ENCODE measurements at regions not wholly inside any gene's neighbourhood (a gene's known extent, or its start where the extent isn't known, plus 50 kb on each side); places are given as distances from the start of the nearest gene placed in this dataset.
"Not testable (repeated sequence)": the region's sequence is repeated elsewhere in the genome, so short reads cannot be mapped to it uniquely, and the experiment has no call there.

- DNase-seq: no peak
Measured at GRCh38 chr2:16194931-16195680, 254.8 kb downstream of the MYCN start.

DNA sequence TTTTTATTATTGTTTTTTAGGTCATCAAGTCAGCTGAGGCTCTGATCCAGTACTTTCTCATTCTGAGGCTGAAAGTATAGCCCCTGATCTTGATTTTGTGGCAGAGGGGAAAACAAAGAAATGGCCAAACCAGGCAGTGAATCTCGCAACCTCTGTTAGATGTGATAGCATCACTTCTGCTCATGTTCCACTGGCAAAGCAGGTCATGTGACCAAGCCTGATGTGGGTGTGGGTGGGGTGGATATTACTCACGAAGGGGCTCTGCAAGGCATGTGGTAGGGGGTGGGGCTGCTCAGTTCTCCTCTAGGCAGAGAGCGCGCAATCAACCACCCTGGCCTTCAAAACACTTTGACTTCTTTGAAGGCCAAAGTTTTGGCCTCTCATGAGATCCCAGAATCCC lies 254.2 kb downstream of the MYCN start:
- no peak for DNase-seq

GRCh38 chr2:16194096-16194390 lies 253.7 kb downstream of the MYCN start:
- no peak for DNase-seq

GRCh38 chr2:16192416-16193216 lies 252.3 kb downstream of the MYCN start:
- no peak for DNase-seq

GRCh38 chr2:16191431-16192200 lies 251.3 kb downstream of the MYCN start:
- DNase-seq: no peak

DNA sequence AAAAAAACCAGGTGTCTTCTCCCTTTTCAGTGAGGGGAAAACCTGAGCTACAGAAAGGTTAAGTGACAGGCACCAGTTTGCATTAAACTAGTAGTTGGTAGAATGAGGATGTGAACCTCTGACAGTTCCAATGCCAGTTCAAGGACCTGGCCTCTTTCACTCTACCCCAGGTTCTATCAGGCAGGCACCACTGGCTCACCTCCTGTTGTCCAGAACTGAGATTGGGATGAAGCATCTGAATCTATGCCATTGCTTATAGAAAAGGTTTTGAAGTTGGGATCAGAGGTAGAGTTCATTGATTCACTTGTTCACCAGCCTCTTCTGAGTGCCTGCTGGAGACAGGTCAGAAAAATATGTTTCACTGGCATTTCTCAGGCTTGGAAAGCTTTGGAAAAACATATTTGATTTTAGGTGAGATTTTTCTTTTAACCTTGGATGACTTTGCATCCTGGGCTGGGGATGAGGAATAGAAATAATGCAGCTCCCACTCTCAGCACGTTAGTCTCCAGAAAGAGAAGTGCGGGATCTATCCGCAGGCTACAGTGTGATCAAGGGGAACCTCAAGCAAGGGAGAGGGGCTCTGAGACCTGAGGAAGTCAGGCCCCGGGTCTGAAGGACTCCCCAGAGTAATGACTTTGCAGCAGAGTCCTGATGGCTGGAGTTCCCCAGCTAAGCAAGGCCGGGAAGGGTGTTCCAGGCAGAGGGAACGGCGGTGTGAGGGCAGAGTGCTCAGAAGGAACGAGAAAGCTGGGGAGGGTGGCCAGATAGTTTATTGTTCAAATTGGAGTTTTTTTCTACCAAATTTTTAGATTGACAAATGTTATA lies 250.3 kb downstream of the MYCN start:
- DNase-seq: no peak

DNA sequence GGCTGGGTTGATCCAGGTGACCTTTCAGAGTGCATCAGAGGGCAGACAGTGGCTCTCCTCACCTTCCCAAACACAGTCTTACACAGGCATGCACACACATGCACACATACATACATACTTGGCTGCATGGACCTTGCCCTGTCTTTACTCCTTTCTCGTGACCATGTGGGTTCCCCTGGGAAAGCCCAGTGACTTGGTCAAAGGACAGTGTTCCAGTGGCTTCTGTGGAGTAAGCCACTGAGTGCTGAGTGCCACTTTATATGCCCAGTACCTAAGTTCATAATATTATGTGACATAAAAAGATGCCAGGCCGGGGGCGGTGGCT lies 249.4 kb downstream of the MYCN start:
- no peak for DNase-seq

- DNase-seq: peak; percentile 69
Measured at GRCh38 chr2:16189029-16189835, 248.9 kb downstream of the MYCN start.

DNA sequence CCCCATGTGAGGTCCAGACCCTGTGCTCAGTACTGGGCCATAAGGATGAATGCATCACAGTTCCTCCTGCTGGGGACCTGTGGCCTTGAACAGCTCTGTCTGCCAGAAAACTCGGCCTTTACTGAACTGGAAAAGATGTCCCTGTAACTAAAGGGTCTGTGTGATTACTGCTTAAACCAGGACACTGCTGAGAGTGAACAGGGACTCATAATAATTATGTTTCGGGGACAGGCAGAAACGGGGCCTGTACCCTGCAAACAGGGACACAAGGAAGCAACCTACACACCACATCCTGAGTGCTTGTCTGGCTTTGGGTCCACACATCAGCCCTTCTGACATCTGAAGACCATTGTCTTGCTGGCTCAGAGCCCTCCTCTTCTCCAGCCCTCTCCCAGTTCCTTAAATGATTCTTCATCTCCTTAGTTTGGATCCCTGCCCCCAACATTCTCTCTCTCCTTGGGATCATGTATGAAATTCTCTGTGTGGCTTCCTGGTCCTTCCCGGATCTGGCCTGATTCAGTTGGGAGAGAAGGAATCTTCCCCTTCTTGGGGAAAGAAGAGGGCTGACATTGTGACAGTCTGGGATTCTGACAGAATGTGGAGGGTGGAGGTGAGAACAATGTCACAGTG lies 248.0 kb downstream of the MYCN start:
- no peak for DNase-seq

GRCh38 chr2:16187482-16187817 lies 247.1 kb downstream of the MYCN start:
- no peak for DNase-seq

- DNase-seq: no peak
Measured at GRCh38 chr2:16186661-16187481, 246.5 kb downstream of the MYCN start.

GRCh38 chr2:16185801-16186272 lies 245.5 kb downstream of the MYCN start:
- no peak for DNase-seq

- DNase-seq: no peak
Measured at GRCh38 chr2:16184945-16185660, 244.8 kb downstream of the MYCN start.

- no peak for DNase-seq
Measured at GRCh38 chr2:16184341-16184890, 244.1 kb downstream of the MYCN start.

DNA sequence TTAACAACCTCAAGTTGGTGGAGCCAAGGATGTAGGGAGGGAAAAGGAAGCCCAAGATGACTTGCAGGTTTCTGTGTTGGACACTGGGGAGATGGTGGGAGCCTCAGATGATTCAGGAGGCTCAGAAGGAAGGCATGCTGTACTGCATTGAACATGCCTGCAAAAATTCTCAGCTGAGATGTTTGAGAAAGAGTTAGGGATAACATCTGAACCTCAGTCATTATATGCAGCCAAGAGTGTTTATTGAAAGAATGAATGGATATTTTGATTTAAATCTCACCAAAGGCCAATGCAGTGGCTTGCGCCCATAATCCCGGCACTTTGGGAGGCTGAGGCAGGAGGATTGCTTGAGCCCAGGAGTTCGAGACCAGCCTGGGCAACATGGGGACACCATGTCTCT lies 243.0 kb downstream of the MYCN start:
- DNase-seq: no peak

DNA sequence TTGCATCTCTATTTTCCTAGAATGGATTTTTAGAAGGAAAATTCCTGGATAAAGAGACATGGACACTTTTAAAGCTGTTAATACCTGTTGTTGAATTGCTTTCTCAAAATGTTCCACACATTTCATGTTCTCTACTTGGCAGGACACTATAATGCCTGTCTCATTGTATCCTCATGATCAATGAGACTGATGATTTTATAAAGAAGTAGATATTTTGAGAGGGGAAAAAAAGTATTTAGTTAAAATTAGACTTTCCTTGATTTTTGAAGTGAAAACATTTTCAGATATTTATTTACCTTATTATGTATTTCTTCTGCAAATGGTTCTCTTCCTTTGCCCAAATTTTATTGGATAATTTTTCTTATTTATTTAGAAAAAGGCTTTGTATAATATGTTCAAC lies 242.5 kb downstream of the MYCN start:
- no peak for DNase-seq

DNA sequence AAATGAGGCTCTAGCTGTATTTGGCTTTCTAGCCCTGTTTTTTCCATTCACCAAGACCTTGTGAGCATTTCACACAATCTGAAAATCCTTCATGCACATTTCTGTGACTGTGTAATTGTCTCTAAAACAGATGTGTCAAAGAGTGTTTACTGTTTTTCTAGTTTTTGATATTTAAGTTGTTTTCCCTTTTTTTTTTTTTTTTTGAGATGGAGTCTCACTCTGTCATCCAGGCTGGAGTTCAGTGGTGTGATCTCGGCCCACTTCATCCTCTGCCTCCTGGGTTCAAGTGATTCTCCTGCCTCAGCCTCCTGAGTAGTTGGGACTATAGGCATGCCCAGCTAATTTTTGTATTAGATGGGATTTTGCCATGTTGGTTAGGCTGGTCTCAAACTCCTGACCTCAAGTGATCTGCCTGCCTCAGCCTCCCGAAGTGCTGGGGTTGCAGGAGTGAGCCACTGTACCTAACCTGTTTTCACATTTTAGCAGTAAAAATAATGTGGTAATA lies 242.0 kb downstream of the MYCN start:
- DNase-seq: not testable (repeated sequence)

- DNase-seq: no peak
Measured at GRCh38 chr2:16181741-16182090, 241.4 kb downstream of the MYCN start.

DNA sequence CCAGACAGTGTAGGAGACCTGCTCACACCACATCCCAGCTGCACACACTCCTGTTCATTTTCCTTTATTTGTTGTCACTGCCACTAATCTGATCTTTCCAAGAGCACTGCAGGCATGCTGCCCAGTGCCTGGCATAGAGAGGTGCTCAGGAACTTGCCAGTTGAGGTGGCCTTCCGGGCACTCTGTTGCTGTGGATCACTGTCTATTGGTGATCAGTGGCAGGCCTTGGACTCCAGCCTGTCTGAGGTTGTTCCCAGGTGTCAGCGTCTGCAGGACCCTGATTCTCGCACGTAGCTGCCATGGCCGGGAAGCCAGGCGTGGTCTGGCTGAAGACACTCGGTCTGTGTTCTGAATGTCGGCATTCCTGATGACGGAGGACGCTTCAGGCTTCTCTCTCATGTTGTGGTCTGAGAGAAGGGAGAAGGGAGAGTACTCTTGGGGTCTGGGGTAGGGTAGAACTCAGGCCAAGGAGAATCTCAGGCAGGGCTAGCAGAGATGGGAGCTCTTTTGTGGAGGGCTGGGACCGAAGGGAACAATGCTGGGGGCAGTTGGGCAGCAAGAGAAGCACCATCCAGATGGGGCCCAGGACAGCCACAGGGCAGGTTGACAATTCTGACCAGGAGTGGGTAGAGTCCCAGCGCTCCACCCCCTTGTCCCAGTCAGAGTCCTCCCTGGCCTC lies 240.9 kb downstream of the MYCN start:
- no peak for DNase-seq

Data from NCI-H2227 treated with DMSO at 0.1 percent for 48 hours (cell line).